GM12878 (cell line): ENCODE measurements at regions not wholly inside any gene's neighbourhood (a gene's known extent, or its start where the extent isn't known, plus 50 kb on each side); places are given as distances from the start of the nearest gene placed in this dataset.

Experiments used
- ATAC-seq: fragments of 200-7000 bp; cut with Tn5 transposase; 3 replicates; pipeline ENCODE4 v1.9.1; 2020; ENCODE audit warnings: mild to moderate bottlenecking, moderate library complexity
- BruUV-seq: library from RNA; stranded (reverse); fragments of 400-500 nt; replicated peaks from 2 replicates; lab custom pipeline; 2021; lab: Mats Ljungman, UMichigan
- CTCF ChIA-PET: fragments of 300-600 bp; sonication (Branson Sonifier 250); formaldehyde crosslinking; extraction: SDS; loops from one replicate; lab custom pipeline; 2021; ENCODE audit warnings: inconsistent platforms; lab: Yijun Ruan, JAX
- POLR2A ChIA-PET: fragments of 350-600 bp; formaldehyde crosslinking; extraction: SDS; loops from one replicate; lab custom pipeline; 2021; ENCODE audit warnings: inconsistent platforms; lab: Charles Lee
- RAD21 ChIA-PET: fragments of 300-600 bp; sonication (Branson Sonifier 250); formaldehyde crosslinking; loops from one replicate; lab custom pipeline; 2023; ENCODE audit warnings: antibody characterized with exemption; ENCODE audit not compliant: unreplicated experiment; lab: Charles Lee
- SMC1A ChIA-PET: fragments of 300-600 bp; sonication (Branson Sonifier 250); formaldehyde crosslinking; loops from one replicate; lab custom pipeline; 2023; ENCODE audit not compliant: unreplicated experiment, uncharacterized antibody; lab: Charles Lee
- DNase-seq: peaks from one replicate; pipeline ENCODE4 v3.0.0-alpha.2; 2011; ENCODE audit warnings: low read depth, low spot score
- FAIRE-seq: peaks from 3 replicates; lab custom pipeline; 2011; peaks lifted over from hg19 to GRCh38; lab: Jason Lieb, UNC
- H2AFZ ChIP-seq: 2 replicates; pipeline ENCODE4 v1.6.0; 2011; ENCODE audit warnings: low read depth, low read length, control low read depth; ENCODE audit not compliant: control insufficient read depth
- H3K27ac ChIP-seq: 2 replicates; pipeline ENCODE4 v1.5.1; 2011; ENCODE audit warnings: control low read depth; ENCODE audit not compliant: control insufficient read depth, insufficient read depth
- H3K27me3 ChIP-seq, 2 experiments: replicated peaks in 1 of 2; 2 replicates each; pipeline versions ENCODE4 v1.6.0 to v1.6.1; 2011; ENCODE audit warnings: low read length in 1 of 2; ENCODE audit not compliant: control insufficient read depth in 2 of 2, insufficient read depth in 2 of 2
- H3K36me3 ChIP-seq, 2 experiments: 2 replicates each; pipeline ENCODE4 v1.5.1; 2011; ENCODE audit warnings: low read length in 1 of 2; ENCODE audit not compliant: control insufficient read depth in 2 of 2, insufficient read depth in 2 of 2
- H3K4me1 ChIP-seq: 2 replicates; pipeline ENCODE4 v1.6.1; 2011; ENCODE audit warnings: mild to moderate bottlenecking, low read length, moderate library complexity, mixed read lengths; ENCODE audit not compliant: control insufficient read depth, insufficient read depth
- H3K4me2 ChIP-seq: 2 replicates; pipeline ENCODE4 v1.6.0; 2011; ENCODE audit warnings: control low read depth; ENCODE audit not compliant: control insufficient read depth, insufficient read depth
- H3K4me3 ChIP-seq: fragments of 200-600 bp; sonication (generic); 2 replicates; pipeline ENCODE4 v1.5.1; 2016
- H3K79me2 ChIP-seq: 2 replicates; pipeline ENCODE4 v1.6.0; 2011; ENCODE audit warnings: low read length; ENCODE audit not compliant: control insufficient read depth, insufficient read depth
- H3K9ac ChIP-seq: 2 replicates; pipeline ENCODE4 v1.8.0; 2011; ENCODE audit warnings: low read length, control low read depth, mixed read lengths; ENCODE audit not compliant: control insufficient read depth, insufficient read depth
- H3K9me3 ChIP-seq: replicated peaks from 3 replicates; pipeline ENCODE4 v1.5.1; 2011; ENCODE audit warnings: mild to moderate bottlenecking, low read length; ENCODE audit not compliant: control insufficient read depth, insufficient read depth
- H4K20me1 ChIP-seq: 2 replicates; pipeline ENCODE4 v1.6.0; 2011; ENCODE audit not compliant: control insufficient read depth, insufficient read depth
- BRCA1 ChIP-seq: IDR thresholded peaks from 2 replicates; pipeline ENCODE4 v1.6.1; 2011; ENCODE audit warnings: low read depth, low read length, improper control_type of control experiment
- CTCF ChIP-seq, 3 experiments: IDR thresholded peaks in 2 of 3; conservative IDR thresholded peaks in 1 of 3; 2 replicates each; pipeline ENCODE4 v1.5.1; 2011; ENCODE audit warnings: low read depth in 3 of 3, low read length in 3 of 3, mild to moderate bottlenecking in 3 of 3, control low read depth in 2 of 3, moderate library complexity in 2 of 3, inconsistent platforms in 1 of 3, mixed read lengths in 1 of 3; ENCODE audit not compliant: control insufficient read depth in 2 of 3, insufficient read depth in 1 of 3; ENCODE audit errors: extremely low read depth in 1 of 3
- ETV6 ChIP-seq, 2 experiments: fragments of 450-650 bp in 1 of 2; IDR thresholded peaks in 1 of 2; conservative IDR thresholded peaks in 1 of 2; 2 replicates each; pipeline ENCODE4 v1.6.1; 2014; ENCODE audit warnings: antibody characterized with exemption in 1 of 2, borderline replicate concordance in 1 of 2, low read depth in 1 of 2, mild to moderate bottlenecking in 1 of 2, moderate library complexity in 1 of 2
- GATAD2B ChIP-seq: fragments of 450-650 bp; conservative IDR thresholded peaks from 2 replicates; pipeline ENCODE4 v1.6.1; 2017; ENCODE audit warnings: low read depth, mild to moderate bottlenecking, moderate library complexity
- NFXL1 ChIP-seq: fragments of 450-650 bp; IDR thresholded peaks from 2 replicates; pipeline ENCODE4 v1.6.1; 2017; ENCODE audit warnings: antibody characterized with exemption, mild to moderate bottlenecking, borderline replicate concordance
- NR2C1 ChIP-seq: fragments of 450-650 bp; IDR thresholded peaks from 2 replicates; pipeline ENCODE4 v1.6.1; 2017; ENCODE audit warnings: antibody characterized with exemption, mild to moderate bottlenecking, moderate library complexity
- PAX5 ChIP-seq: IDR thresholded peaks from 2 replicates; pipeline ENCODE4 v1.6.1; 2011; ENCODE audit warnings: low read depth, low read length, borderline replicate concordance
- SMARCA5 ChIP-seq: fragments of 450-650 bp; IDR thresholded peaks from 2 replicates; pipeline ENCODE4 v1.6.1; 2017; ENCODE audit warnings: mild to moderate bottlenecking
- STAT3 ChIP-seq: IDR thresholded peaks from 2 replicates; pipeline ENCODE4 v1.6.1; 2011; ENCODE audit warnings: low read depth, low read length, improper control_type of control experiment
- ZNF207 ChIP-seq: fragments of 450-650 bp; IDR thresholded peaks from 2 replicates; pipeline ENCODE4 v1.6.1; 2014; ENCODE audit warnings: antibody characterized with exemption, mild to moderate bottlenecking, borderline replicate concordance
- WGBS: methylation state at CpG from one replicate; pipeline ENCODE4 v1.1.6; 2016; ENCODE audit warnings: low lambda C conversion rate; ENCODE audit not compliant: insufficient replicate concordance, insufficient coverage; ENCODE audit errors: missing lambda C conversion rate; 5-methylcytosine and 5-hydroxymethylcytosine counted together
- in situ Hi-C: fragments of 300-500 bp; cut with MboI; formaldehyde crosslinking; loops from 9 replicates; pipeline ENCODE4 v1.14.3; 2018; ENCODE audit warnings: mixed read lengths
- intact Hi-C: fragments of 100-400 bp; cut with micrococcal nuclease; formaldehyde crosslinking; loops from one replicate; pipeline ENCODE4 v1.14.2; 2022; ENCODE audit not compliant: unreplicated experiment
- TF ChIP-seq, protein P1 (sequence below): fragments of 450-650 bp; formaldehyde crosslinking; IDR thresholded peaks from 2 replicates; pipeline ENCODE4 v1.4.0; 2022; ENCODE audit warnings: mild to moderate bottlenecking, moderate library complexity

DNA sequence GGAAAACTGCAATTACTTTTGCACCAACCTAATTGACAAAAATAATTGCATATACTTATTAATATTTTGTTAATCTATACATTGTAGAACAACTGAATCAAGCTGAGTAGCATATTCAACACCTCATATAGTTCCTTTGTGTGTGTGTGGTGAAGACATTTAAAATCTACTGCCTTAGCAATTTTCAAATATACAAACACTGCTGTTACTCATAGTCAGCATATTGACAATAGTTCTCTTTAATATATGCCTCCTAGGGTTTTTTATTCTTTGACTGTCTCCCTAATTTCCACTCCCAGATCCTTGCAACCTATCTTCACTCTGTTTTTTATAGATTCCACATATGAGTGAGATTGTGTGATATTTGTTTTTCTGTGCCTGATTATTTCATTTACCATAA, 426.8 kb downstream of the PPARGC1A start (continued):
- TF ChIP-seq CTCF (IDR thresholded peaks at IDR 0.05 in 2 of 3, conservative IDR thresholded peaks at IDR 0.05 in 1 of 3; ENCODE audit: control insufficient read depth in 2 of 3, extremely low read depth in 1 of 3, insufficient read depth in 1 of 3, low read depth in 3 of 3, low read length in 3 of 3) (no peak), BRCA1 (no peak), STAT3 (no peak), NFXL1 (no peak), SMARCA5 (no peak)

GRCh38 chr4:23458054-23458453, 431.8 kb downstream of the PPARGC1A start:
- RAD21 ChIA-PET = no interaction called here

More at GRCh38 chr4:23458054-23458453, 431.8 kb downstream of the PPARGC1A start:
- H3K27ac ChIP-seq = no peak overlapping the region
- no peak overlapping the region for H3K4me2 ChIP-seq
- H2AFZ ChIP-seq = no peak overlapping the region
- FAIRE-seq = no peak
- H3K9me3 ChIP-seq = no peaks in the 10 kb centered on the region
- no peaks in the 10 kb centered on the region for H3K79me2 ChIP-seq
- ChIA-PET CTCF (no interaction called here), POLR2A (no interaction called here), SMC1A (interaction anchor here (0.5 kb wide), 1 partner anchor 1352 kb away, joined by 6 read pairs; no protein-coding TSS in a partner anchor)
- 0% methylated on average over 1 of the region's 1 CpG for WGBS
- H3K4me1 ChIP-seq = no peaks in the 10 kb centered on the region
- H3K4me3 ChIP-seq = no peak overlapping the region
- DNase-seq = no peak
- H3K9ac ChIP-seq = no peak overlapping the region
- in situ Hi-C loops = no loop called here
- no peaks in the 10 kb centered on the region for H4K20me1 ChIP-seq
- no peaks in the 10 kb centered on the region for H3K36me3 ChIP-seq
- TF ChIP-seq, protein P1, sequence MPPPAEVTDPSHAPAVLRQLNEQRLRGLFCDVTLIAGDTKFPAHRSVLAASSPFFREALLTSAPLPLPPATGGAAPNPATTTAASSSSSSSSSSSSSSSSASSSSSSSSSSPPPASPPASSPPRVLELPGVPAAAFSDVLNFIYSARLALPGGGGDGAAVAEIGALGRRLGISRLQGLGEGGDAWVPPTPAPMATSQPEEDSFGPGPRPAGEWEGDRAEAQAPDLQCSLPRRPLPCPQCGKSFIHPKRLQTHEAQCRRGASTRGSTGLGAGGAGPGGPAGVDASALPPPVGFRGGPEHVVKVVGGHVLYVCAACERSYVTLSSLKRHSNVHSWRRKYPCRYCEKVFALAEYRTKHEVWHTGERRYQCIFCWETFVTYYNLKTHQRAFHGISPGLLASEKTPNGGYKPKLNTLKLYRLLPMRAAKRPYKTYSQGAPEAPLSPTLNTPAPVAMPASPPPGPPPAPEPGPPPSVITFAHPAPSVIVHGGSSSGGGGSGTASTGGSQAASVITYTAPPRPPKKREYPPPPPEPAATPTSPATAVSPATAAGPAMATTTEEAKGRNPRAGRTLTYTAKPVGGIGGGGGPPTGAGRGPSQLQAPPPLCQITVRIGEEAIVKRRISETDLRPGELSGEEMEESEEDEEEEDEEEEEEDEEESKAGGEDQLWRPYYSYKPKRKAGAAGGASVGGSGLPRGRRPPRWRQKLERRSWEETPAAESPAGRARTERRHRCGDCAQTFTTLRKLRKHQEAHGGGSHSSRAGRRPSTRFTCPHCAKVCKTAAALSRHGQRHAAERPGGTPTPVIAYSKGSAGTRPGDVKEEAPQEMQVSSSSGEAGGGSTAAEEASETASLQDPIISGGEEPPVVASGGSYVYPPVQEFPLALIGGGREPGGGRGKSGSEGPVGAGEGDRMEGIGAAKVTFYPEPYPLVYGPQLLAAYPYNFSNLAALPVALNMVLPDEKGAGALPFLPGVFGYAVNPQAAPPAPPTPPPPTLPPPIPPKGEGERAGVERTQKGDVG (CRISPR knock-in tag) = no peak
- TF ChIP-seq ETV6 (conservative IDR thresholded peaks at IDR 0.05 in 1 of 2, IDR thresholded peaks at IDR 0.05 in 1 of 2; ENCODE audit: borderline replicate concordance in 1 of 2, low read depth in 1 of 2) (no peak), GATAD2B (no peak), ZNF207 (no peak), NR2C1 (no peak), PAX5 (no peak)
- intact Hi-C loops = no loop called here
- ATAC-seq = no peak
- H3K27me3 ChIP-seq = no peaks in the 10 kb centered on the region
- BruUV-seq = no TSS peak
